Myocyte (in vitro differentiated cells): ENCODE measurements at regions not wholly inside any gene's neighbourhood (a gene's known extent, or its start where the extent isn't known, plus 50 kb on each side); places are given as distances from the start of the nearest gene placed in this dataset.
"Not testable (repeated sequence)": the region's sequence is repeated elsewhere in the genome, so short reads cannot be mapped to it uniquely, and the experiment has no call there.

Source experiments
- DNase-seq: peaks from one replicate; pipeline ENCODE4 v3.0.0-alpha.2; 2012; ENCODE audit warnings: low read depth

DNA sequence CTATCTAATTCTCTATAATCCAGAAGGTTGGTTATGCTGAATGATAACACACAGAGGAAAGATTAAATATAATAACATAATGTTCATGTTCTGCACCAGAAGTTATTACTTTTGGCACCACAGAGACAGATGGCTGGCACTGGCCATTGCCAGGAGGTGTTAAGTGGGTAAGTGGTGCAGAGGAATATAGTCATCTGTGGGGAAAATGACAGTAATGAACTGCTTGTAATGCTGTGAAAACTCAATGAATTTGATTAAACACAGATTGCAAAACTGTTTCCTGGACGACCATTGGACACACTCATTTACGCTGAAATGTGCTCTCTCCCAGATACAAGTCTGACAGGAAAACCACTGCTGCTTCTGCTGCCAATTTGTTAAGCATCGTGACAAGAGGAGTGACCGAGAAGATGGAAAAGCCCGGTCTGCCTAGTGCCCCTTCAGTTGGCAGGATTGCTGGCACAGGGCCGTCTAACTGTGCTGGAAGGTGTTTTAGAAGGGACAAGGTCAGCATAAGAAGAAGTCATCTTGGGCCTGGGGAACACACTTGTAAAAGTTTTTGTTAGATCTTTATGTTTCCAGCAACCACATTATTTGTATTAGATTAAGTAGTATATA is 567.4 kb downstream of the CBLN4 start:
- DNase-seq, result no peak

DNA sequence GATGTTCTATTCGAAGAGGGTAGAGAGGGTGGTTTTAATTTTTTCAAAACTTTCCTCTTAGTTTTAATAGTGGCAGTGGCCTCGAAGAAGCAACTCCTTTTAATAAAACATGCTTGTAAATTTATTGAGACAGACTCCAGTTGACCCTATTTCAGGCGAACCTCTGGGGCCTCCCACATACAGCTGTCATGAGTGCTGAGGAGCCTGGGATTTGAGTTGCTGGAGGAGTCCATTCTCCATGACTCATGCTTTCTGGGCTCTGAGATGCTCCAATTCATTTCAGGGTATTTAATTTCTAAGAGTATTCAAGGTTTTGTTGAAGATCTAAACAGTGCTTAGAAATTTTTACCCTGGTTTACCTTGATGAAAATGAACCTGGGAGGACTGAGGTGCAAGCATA is 580.4 kb downstream of the CBLN4 start:
- DNase-seq, result no peak

DNA sequence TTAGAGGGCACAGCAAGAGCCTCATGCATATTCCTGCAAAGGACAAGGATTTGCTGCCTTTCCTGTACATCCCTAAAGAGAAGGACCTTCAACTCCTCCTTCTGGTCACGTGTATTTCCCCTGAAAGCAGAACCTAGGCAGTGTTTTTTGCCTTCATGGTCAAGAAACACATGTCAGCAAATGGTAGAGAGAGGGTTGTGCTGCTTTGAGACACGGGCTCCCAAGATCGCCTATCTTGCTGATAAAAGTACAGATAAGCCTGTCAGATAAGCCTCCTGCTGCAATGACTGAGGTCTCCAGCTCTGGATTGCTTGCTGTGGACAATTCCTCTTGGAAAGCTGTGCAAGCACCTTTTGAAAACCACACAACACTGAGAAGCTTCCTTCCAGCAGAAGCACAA is 580.8 kb downstream of the CBLN4 start:
- no peak for DNase-seq

DNA sequence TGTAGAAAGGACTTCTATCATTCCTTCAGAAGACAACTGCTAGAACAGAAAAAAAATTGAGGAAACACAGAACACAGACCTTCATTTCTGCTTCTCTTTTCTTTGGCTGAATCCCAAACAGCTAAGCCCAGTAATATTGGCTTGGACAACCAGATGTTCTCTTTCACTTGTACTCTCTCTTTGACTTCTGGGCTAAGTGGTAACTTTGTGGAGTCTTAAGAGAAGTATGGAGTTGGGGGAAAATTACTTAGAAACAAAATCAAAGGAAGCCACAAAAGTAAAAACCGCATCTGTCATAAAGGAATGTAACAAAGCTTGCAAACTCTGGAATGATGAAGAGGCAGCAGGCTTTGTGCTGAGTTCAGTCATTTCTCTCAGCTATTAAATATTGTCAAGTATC is 587.5 kb downstream of the CBLN4 start:
- no peak for DNase-seq

DNA sequence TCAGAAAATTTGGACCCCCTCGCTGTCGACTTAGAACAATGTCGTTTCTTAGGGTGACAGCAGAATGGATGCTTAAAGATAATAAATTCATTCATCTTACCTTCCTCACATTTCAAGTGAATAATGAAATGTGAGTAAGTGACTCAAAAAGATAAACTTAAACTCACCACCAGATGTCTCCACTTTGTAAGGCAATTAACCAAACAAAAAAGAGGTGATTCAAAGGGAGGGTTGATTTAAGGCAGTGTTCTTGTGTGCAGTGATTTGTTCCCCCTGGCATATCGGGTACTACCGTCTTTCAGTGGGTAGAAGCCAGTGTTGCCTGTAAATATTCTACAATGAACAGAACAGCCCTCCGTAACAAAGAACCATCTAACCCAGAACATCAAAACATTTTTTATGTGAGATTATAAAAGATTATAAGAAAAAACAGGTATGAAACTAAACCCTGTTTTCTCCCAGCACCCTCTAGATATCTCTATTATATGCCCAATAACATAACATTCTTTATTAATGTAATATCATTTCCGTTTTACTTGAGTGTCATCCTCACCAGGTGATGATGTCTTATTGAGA is 589.7 kb downstream of the CBLN4 start:
- DNase-seq, result no peak

DNA sequence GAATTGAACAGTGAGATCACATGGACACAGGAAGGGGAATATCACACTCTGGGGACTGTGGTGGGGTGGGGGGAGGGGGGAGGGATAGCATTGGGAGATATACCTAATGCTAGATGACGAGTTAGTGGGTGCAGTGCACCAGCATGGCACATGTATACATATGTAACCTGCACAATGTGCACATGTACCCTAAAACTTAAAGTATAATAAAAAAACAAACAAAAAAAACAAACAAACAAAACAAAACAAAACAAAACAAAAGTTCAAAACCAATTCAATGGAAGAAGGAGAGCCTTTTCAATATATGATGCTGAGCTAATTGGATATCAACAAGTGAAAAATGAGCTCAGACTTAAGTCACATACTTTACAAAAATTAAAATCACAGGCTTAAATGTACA is 592.8 kb downstream of the CBLN4 start:
- not testable (repeated sequence) for DNase-seq

DNA sequence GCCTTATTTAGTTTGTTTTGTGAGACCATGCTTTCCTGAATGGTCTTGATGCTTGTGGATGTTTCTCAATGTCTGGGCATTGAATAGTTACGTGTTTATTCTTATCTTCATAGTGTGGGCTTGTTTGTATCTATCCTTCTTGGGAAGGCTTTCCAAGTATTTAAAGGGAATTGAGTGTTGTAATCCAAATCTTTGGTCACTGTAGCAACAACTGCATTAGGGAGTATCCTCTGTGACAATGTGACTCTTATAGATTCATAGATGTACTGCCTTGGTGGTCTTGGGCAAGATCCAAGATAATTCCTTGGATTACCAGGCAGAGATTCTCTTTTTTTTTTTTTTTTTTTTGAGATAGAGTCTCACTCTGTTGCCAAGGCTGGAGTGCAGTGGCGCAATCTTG is 598.4 kb downstream of the CBLN4 start:
- no peak for DNase-seq

DNA sequence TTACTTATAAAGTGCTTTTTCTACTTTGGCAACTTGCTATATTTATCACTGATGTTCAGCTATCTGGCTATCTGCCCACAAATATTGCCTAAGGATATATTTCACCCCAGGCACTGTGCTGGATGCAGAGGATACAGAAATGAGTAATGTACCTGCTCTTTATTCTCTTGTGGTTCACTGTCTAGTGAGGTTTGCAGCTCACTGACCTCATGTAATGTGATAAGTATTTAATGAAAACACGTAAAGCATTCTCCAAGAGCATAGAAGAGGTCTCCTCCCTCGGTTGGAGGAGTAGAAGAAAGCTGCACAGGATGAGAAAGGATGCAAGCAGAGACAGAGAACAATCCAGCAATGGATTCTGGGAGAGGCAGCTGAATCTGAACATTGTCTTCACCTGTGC is 610.7 kb downstream of the CBLN4 start:
- DNase-seq, result no peak

DNA sequence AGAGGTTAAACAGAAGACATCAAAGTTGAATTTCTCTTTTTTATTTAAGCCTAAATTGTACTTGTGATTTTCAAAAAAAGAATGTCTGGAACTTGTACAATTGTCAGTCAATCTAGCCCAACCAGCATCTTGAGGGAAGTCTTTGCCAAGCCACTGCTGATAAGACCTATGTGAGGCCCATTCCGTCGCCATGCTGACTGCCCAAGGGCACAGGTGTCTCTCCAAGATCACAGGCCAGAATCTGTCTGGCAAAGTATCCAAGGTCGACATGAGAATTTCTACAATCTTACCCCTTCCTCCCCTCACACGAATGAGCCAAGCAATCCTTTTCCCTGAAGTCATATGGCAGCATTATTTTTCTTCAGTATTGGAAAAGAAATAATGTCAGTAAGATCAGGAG is 614.5 kb downstream of the CBLN4 start:
- DNase-seq, result no peak

DNA sequence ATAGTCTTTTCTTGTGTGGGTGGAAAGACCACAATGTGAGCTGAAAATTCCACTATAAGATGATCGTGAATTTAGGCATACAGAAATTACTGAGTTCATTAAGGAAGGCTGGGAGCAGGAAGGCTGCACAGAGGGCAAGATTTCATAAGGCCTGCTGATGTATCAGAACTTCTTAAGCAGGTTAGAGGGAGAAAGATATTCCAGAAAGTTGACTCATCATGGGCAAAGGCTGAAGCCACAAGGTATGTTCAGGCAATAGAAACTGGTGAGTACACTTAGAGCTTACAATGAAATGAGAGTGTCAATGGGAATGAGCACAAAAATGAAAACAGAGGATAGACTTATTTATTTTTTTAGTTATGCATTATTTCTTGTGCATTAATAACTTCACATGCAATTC is 618.6 kb downstream of the CBLN4 start:
- no peak for DNase-seq

DNA sequence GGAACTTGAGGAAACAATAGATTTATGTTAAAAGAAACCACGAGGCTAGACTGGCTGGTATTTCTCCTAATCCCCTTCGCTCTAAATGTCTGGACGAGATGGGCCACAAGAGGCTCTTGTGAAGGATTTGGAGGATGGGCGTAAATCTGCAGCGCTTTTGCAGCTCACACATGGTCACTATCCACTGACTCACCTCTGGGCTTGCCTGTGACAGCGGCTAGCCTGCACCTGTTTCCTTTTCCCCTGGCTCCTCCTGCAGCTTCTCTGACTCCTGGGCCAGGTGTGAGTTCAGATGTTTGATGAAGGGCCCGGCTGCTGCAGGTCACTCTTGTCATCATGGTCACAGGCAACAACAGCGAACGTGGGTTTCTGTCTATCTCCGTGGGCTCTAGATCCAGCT is 629.4 kb downstream of the CBLN4 start:
- no peak for DNase-seq

DNA sequence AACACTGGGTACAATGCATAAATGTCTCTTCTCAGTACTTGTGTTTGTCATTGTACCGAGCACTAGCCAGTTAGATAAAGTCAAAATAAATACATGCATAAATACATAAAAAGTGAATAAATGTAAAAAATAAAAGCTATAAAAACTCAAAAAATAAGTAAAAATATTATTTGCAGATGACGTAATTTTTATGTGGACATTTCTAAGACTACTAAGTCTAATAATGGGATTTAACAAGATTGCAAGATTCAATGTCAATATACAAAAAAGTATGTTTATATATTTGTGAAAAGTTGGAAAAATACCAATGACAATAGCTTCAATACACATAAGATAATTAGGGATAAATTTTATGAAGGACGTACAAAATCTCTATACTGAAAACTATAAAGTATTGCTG is 639.6 kb downstream of the CBLN4 start:
- no peak for DNase-seq

DNA sequence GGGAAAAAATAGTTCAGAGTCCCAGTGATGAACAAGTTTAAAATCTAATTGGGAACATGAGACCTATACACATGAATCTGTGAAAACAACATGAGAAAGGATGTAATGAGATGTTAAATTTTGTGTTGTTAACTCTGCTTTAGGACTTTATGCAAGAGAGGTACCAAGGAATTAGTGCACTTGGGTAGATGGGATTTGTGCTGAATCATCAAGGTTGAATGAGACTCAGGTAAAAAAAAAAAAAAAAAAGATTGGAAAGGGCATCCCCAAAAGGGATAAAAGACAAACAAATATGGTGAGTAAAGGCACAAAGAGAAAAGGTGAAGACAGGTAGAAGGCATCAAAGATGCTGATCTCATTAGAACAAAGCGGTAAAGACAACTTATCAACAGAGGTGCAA is 644.4 kb downstream of the CBLN4 start:
- no peak for DNase-seq

DNA sequence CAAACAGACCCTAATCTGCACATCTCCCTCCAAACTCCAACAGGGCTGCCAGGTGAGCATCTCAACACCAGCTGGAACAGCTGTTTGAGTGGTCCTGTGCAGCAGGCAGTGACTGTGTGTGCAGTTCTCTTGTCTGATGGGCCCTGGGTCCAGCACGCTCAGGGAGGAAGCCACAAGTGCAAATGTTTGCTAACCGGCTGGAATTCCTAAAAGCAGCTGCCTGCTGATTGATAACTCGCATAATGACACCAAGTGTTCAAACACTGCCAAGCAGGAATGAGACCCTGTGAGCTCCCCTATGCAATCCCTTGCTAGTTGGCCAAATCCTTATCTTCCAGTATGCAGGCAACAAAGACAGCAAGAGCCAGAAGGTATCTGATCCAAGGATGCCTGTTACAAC is 650.6 kb downstream of the CBLN4 start:
- DNase-seq, result no peak

DNA sequence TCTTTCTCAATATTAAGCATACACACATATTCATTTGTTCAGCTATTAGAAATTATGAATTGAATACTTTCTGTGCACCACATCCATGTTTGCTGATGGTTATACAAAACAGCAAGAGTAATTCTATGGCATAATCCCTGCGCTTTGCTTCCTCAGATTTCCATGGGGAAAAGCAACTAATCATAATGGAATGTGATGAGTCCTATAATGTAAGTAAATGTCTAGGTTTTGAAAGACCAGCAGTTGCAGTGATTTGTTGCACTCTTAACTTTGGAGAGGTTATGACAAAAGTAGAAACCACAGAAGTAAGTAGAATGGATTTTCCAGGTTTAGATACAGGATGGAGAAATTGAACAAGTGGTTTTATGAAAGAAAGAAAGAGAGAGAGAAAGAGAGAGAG is 652.1 kb downstream of the CBLN4 start:
- DNase-seq, result no peak

DNA sequence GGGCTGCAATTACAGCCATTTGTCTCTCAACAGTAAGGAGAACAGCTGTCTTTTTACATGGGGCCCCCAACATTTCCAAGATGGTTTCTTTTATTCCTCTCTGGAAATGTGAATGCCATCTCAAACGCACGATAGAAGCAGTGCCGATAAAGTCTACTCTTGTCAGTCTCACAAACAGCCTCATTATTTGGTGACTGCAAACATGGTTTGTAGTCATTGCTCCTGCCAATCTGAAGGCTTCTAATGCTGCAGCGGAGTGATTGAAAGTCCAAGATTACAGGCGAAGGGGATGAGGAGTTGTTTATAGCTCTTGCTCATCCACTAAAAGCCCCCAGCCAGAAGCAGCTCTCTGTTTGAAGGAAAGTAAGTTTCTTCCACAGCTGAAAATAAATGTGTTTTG is 657.1 kb downstream of the CBLN4 start:
- DNase-seq, result no peak

DNA sequence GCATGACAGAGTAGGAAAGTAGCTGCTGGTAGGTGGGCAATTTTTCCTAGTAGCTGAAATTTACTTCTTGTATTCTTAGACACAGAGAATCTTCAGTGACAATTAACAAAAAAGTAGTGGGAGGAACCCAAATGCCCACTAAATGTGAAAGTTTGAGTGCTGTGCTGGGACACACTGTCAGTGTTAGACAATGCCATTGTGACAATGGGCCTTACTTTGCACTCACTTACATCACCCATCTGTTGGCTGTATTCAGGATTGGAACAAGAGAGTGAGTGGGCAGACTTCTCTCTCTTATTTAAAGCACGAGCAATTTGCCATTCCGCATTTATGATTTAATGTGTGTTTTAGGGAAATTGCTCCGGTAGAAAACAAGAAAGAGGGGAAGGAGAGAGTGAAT is 662.5 kb downstream of the CBLN4 start:
- no peak for DNase-seq

DNA sequence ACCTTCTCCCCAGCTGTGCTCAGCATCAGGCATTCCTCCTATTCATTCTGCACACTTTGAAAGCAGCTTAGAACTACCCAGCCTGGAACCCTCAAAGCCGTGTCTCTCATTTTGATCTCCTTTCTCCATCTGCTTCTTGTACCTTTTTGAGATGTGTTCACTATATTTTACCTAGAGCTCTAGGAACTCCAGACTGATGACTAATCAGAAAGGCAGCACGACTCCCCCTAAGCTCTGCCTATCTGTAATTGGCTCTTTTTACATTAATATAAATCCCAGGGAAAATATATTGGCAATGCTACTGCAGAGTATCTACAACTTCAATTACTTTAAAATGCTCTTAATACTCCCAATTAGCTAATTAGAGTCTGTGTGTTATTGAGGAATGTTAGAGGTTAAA is 671.5 kb downstream of the CBLN4 start:
- no peak for DNase-seq

DNA sequence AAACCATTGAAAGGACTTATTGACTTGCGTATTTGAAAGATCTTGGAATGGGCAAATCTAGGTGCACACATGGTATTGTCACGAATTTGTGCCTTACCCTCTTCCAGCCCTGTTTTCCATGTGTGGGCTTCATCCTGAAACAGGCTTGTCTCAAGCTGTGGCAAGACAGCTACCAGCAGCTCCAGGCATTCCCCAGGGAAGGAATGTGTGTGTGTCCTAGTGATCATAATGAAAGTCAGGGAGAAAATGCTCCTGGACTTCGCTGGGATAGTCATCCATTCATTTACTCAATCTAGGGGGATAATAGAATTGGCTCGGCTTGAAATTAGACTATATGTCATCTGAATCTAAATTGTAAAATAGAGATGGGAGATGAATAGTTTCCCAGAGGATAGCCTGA is 676.2 kb downstream of the CBLN4 start:
- no peak for DNase-seq

DNA sequence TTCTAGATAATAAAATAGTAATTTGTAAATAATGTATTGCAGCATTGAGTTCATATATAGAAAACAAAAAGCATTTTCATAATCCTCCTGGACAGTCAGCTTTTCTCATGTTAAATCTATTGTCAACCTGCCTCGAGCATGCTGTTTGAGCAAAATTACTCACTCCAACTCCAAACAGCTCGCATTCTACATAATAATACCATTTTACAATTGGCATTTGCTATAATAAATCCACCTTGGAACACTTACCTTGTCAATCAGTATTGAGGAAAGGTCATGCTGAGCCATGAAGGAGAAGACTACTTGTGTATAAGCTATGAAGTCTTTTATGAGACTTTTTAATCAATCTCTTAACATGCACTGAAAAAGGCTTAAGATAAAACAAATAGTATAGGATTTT is 682.6 kb downstream of the CBLN4 start:
- no peak for DNase-seq

DNA sequence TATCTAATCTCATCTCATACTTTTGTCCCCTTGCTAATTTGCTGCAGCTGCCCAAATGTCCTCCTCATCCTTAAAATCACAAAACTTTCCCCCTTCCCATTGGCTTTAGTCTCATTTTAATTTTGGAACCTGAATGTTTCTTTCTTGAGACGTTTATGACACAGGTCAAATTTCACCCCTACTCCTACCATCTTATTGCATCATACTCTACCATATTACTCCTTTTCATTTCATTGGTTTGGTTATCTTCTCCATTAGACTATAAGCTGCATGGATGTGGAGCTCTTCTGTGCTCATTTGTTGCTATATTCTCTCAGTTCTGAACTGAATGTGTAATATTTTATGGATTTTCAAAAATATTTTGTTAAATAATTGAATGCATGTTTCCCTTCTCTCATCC is 688.6 kb downstream of the CBLN4 start:
- no peak for DNase-seq

DNA sequence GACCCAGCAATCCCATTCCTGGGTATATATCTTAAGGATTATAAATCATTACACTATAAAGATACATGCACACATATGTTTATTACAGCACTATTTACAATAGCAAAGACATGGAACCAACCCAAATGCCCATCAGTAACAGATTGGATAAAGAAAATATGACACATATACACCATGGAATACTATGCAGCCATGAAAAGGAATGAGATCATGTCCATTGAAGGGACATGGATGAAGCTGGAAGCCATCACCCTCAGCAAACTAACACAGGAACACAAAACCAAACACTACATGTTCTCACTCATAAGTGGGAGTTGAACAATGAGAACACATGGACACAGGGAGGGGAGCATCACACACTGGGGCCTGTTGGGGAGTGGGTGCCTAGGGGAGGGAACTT is 694.5 kb downstream of the CBLN4 start:
- DNase-seq, result not testable (repeated sequence)

DNA sequence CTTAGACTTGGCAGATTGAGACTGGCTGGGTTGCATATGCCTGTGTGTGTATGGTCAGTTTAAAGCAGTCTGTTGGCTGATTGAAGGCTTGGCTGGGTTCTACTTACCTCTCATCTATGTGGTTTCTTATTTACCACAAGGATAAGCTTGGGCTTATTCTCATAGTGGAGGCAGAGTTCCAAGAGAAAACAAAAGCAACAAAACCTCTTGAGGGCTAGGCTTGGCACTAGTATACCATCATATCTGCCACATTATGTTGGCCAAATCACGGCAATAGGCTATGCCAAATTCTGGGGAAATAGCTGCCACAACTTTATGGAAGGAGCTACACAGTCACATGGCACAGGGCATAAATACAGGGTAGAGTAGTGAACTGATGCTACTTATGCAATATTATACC is 714.1 kb downstream of the CBLN4 start:
- DNase-seq, result no peak

DNA sequence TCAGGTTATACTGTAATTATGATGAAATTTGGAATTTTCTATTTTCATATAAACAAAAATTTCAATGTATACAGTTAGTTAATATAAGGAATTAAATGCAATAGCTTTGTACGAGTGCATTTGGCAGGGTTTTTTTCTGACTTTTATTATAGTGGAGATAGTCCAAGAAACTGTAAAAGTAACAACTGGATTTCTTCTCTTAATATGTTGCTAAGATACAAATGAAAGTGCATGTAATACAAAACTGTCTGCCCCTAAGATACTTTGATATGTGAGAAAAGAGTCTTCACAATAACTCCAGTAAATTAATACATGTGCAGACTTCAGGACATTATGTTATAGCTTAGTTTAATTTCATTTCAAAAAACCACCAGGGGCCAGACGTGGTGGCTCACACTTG is 721.4 kb downstream of the CBLN4 start:
- no peak for DNase-seq
